ENCODE measurements at regions not wholly inside any gene's neighbourhood (a gene's known extent, or its start where the extent isn't known, plus 50 kb on each side); places are given as distances from the start of the nearest gene placed in this dataset.

GRCh38 chr4:113840861-113841260 is 79.3 kb upstream of the CAMK2D start:
- TF ChIP-seq CTCF (IDR thresholded peaks at IDR 0.05) (no peak), POLR2A (IDR thresholded peaks at IDR 0.05) (no peak)

All from heart left ventricle (tissue), 13 donors.